ENCODE measurements at regions not wholly inside any gene's neighbourhood (a gene's known extent, or its start where the extent isn't known, plus 50 kb on each side); places are given as distances from the start of the nearest gene placed in this dataset.

- 0% methylated on average over 1 of the region's 4 CpGs; no CpG with 5 or more reads in 1 of the 2 experiments for WGBS, 2 experiments (ENCODE audit: extremely low coverage in 2 of 2, insufficient read length in 1 of 2)
- H3K9me3 ChIP-seq (ENCODE audit: control insufficient read depth, insufficient read depth, low read length), result peaks cover 30% of the 10 kb centered on the region
- no TSS peak for BruUV-seq (replicated peaks)
Observed at GRCh38 chr10:2279711-2280110, 542.4 kb upstream of the ADARB2 start.

More at GRCh38 chr10:2279711-2280110, 542.4 kb upstream of the ADARB2 start:
- H3K14ac ChIP-seq (replicated peaks; ENCODE audit: low read depth, low read length), result no peak overlapping the region
- no peak overlapping the region for H4K5ac ChIP-seq (ENCODE audit: low read depth, low read length)
- no peak overlapping the region for H2BK15ac ChIP-seq (ENCODE audit: low read depth, low read length)
- ATAC-seq (ENCODE audit: low read depth) (no peak), DNase-seq (no peak)
- H3K4me1 ChIP-seq (ENCODE audit: control insufficient read depth, insufficient read depth, low read length), result no peaks in the 10 kb centered on the region
- no peak overlapping the region for H2AK5ac ChIP-seq (ENCODE audit: low read depth, low read length)
- no peaks in the 10 kb centered on the region for H4K20me1 ChIP-seq (ENCODE audit: insufficient read depth, low read length)
- no peak overlapping the region for H2BK120ac ChIP-seq (ENCODE audit: low read depth, low read length)
- H4K8ac ChIP-seq (ENCODE audit: low read depth in 2 of 2, low read length in 2 of 2), result no peak overlapping the region
- TF ChIP-seq MAZ (IDR thresholded peaks at IDR 0.05; ENCODE audit: borderline replicate concordance, low read depth, low read length), result no peak
- TF ChIP-seq CHD1 (IDR thresholded peaks at IDR 0.05; ENCODE audit: low read depth, low read length), result no peak
- no peak for TF ChIP-seq NFE2L2 (IDR thresholded peaks at IDR 0.05; ENCODE audit: low read depth, low read length)
- in situ Hi-C loops (cut with MboI; ENCODE audit: low sequenced_read_pairs), result no loop called here
- no peak overlapping the region for H3K4me2 ChIP-seq (ENCODE audit: low read depth, low read length)
- no peak overlapping the region for H3K4ac ChIP-seq (ENCODE audit: low read depth, low read length)
- ChIA-PET CTCF (no interaction called here), POLR2A (ENCODE audit: unreplicated experiment) (no interaction called here)
- no peak overlapping the region for H2BK5ac ChIP-seq (ENCODE audit: low read depth, low read length, poor library complexity, severe bottlenecking)
- H3K36me3 ChIP-seq (ENCODE audit: control insufficient read depth, insufficient read depth, low read length), result no peaks in the 10 kb centered on the region
- no peak overlapping the region for H3K18ac ChIP-seq (ENCODE audit: low read depth, low read length)
- H3K79me1 ChIP-seq (ENCODE audit: low read depth in 1 of 2, low read length in 2 of 2), result no peaks in the 10 kb centered on the region
- intact Hi-C loops (cut with micrococcal nuclease), result no loop called here
- H3K56ac ChIP-seq (ENCODE audit: extremely low read depth, insufficient read depth, low read length), result no peak overlapping the region
- dilution Hi-C loops (cut with HindIII; ENCODE audit: low sequenced_read_pairs, unreplicated experiment), result no loop called here
- no peak overlapping the region for H2AK9ac ChIP-seq (replicated peaks; ENCODE audit: low read depth, low read length, poor library complexity)
- H3K9ac ChIP-seq (ENCODE audit: low read depth, low read length), result no peak overlapping the region
- no peak overlapping the region for H3K23ac ChIP-seq (ENCODE audit: low read depth, low read length)
- H3K9me1 ChIP-seq (ENCODE audit: insufficient read depth, low read length), result no peaks in the 10 kb centered on the region
- no peak overlapping the region for H2AFZ ChIP-seq (replicated peaks; ENCODE audit: low read length, poor library complexity)
- no peak overlapping the region for H4K91ac ChIP-seq (ENCODE audit: insufficient read depth, low read depth, low read length)
- H3K4me3 ChIP-seq (ENCODE audit: insufficient read depth, low read depth, low read length), result no peak overlapping the region
- H3K27ac ChIP-seq (ENCODE audit: insufficient read depth, low read length), result no peak overlapping the region
- H2BK20ac ChIP-seq (ENCODE audit: low read depth, low read length), result no peak overlapping the region
- H3K27me3 ChIP-seq (ENCODE audit: control insufficient read depth, insufficient read depth, low read length), result no peaks in the 10 kb centered on the region
